ENCODE measurements at regions not wholly inside any gene's neighbourhood (a gene's known extent, or its start where the extent isn't known, plus 50 kb on each side); places are given as distances from the start of the nearest gene placed in this dataset.
"Not testable (repeated sequence)": the region's sequence is repeated elsewhere in the genome, so short reads cannot be mapped to it uniquely, and the experiment has no call there.

DNA sequence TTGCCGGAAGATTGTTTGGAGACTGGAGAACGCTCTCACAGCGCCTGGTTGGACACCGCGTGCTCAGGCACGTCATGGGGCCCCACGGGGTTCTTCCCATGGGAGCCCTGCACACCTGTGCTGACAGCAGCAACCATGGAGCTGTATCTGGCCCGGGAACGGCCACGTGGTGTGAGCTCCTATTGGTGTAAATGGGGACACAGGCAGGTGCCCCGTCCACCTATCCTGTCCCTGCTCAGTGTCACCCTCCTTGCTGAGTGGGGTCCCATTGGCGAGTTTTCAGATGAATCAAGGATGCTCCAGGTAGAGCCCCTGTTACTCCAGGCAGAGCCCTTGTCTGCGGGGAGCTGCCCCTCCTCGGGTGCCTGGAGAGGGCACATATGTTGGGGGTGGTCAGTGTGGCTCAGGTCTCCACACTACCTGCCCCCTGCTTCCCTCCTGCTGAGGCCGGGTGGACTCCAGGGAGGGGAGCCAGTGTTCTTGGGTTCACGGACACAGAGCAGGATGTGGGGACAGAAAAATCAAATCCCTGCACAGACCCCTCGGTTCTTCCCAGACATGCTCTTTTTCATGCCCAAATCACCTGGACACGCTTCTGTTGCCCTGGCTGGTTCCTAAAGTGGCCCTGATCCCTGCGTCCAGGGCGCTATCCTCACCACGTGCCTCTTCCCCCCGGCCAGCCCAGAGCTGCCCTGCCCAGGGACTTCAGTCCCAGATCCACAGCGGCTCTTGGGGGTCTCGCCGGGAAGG is 250.1 kb downstream of the ADGRD1 start:
- DNase-seq (no peak), FAIRE-seq (no peak)
- no peaks in the 10 kb centered on the region for H3K36me3 ChIP-seq (ENCODE audit: control insufficient read depth in 3 of 3, insufficient read depth in 2 of 3, low read depth in 1 of 3, low read length in 3 of 3)
- peaks cover 0 to 6% (median 3%) of the 10 kb centered on the region in 3 donors for H3K27me3 ChIP-seq (ENCODE audit: control insufficient read depth in 3 of 3, insufficient read depth in 3 of 3, low read length in 3 of 3)
- H3K27ac ChIP-seq (ENCODE audit: low read depth in 1 of 3, low read length in 2 of 3) = no peak overlapping the region
- 80 to 87% (median 81%) methylated on average over 25 of the region's 25 CpGs for WGBS, 3 donors
- no peak overlapping the region for H3K4me3 ChIP-seq (ENCODE audit: low read depth in 1 of 3, low read length in 3 of 3)
- H3K4me1 ChIP-seq (ENCODE audit: control insufficient read depth in 3 of 3, insufficient read depth in 2 of 3, low read depth in 1 of 3, low read length in 2 of 3) = no peaks in the 10 kb centered on the region
- no peaks in the 10 kb centered on the region for H3K9me3 ChIP-seq (ENCODE audit: control insufficient read depth in 2 of 2, insufficient read depth in 1 of 2, low read depth in 1 of 2, low read length in 1 of 2)

DNA sequence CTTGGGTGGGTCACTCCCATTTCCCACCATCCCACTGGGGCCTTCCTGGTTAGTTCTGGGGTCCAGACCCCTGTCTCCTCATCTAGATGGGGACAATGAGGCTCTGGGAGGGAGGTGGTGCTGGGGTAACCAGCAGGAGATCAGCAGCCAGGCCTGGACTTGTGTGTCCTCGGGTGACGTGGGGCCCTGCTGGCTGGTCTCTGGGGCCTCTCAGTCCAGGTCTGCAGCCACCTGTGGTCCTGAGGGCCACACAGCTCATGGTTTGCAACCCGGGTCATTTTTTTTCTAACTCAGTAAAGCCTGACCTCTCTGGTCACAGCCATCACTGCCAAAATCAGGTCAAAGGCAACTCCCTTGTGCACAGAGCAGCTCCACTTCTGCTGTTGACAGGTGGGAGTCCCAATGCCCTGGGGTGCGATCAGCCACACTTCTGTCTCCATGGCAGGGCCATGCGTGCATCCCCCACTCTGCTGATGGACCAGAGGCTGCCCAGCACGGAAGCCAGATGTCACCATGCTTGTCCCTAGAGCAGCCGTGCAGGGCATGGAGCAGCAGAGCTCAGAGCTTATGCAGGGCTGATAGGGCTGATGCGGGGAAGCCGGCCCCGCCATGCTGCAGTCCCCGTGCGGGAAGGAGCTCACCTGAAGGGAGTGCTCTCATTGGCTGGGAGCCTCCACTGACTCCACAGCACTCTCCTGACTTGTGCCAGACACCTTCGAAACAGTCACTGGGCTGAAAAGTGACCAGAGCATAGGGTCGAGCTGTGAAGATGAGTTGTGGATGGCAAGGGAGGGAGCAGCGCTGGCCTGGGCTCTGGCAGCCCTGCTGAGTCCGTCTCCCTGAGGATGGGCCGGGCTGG is 250.9 kb downstream of the ADGRD1 start:
- no peaks in the 10 kb centered on the region for H3K4me1 ChIP-seq (ENCODE audit: control insufficient read depth in 3 of 3, insufficient read depth in 2 of 3, low read depth in 1 of 3, low read length in 2 of 3)
- no peaks in the 10 kb centered on the region for H3K36me3 ChIP-seq (ENCODE audit: control insufficient read depth in 3 of 3, insufficient read depth in 2 of 3, low read depth in 1 of 3, low read length in 3 of 3)
- H3K27me3 ChIP-seq (ENCODE audit: control insufficient read depth in 3 of 3, insufficient read depth in 3 of 3, low read length in 3 of 3) = peaks cover 0 to 6% (median 3%) of the 10 kb centered on the region in 3 donors
- no peak overlapping the region for H3K4me3 ChIP-seq (ENCODE audit: low read depth in 1 of 3, low read length in 3 of 3)
- H3K27ac ChIP-seq (ENCODE audit: low read depth in 1 of 3, low read length in 2 of 3) = no peak overlapping the region
- DNase-seq (no peak), FAIRE-seq (no peak)
- no peaks in the 10 kb centered on the region for H3K9me3 ChIP-seq (ENCODE audit: control insufficient read depth in 2 of 2, insufficient read depth in 1 of 2, low read depth in 1 of 2, low read length in 1 of 2)
- WGBS, 3 donors = 66 to 75% (median 70%) methylated on average over 15 to 17 of the region's 17 CpGs

DNA sequence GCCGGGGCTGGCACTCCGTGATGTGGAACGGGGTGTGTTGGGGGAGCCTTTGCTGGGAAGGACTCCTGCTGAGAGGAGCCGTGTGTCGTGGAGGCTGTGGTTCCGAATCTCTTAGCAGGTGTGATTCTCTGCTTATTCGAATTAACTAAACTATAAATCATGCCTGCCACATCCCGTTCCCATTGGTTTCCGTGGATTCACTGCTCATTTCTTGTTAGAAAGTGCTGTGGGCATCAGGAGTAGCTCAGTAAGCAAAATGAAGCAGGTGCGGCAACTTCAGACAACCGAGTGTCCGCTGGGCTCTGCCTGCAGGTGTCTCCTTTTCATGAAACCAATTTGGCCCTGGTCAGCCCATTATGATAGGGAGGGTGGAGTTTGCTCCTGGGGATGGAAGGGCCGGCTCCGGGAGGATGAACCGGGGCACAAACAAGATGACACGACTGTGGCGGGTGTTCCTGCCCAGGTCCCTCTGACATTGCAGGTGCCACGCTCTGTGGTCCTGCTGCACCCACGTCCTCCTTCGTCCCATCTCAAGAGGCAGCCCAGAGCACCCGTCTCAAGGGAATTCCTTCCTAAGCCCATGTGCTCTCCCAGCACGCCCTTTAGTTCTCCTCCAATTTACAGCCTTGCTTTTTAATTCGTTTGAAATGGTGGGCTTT is 251.7 kb downstream of the ADGRD1 start:
- H3K4me1 ChIP-seq (ENCODE audit: control insufficient read depth in 3 of 3, insufficient read depth in 2 of 3, low read depth in 1 of 3, low read length in 2 of 3); DNase-seq; FAIRE-seq; H3K4me3 ChIP-seq (ENCODE audit: low read depth in 1 of 3, low read length in 3 of 3); H3K9me3 ChIP-seq (ENCODE audit: control insufficient read depth in 2 of 2, insufficient read depth in 1 of 2, low read depth in 1 of 2, low read length in 1 of 2); H3K27ac ChIP-seq (ENCODE audit: low read depth in 1 of 3, low read length in 2 of 3); H3K27me3 ChIP-seq (ENCODE audit: control insufficient read depth in 3 of 3, insufficient read depth in 3 of 3, low read length in 3 of 3); H3K36me3 ChIP-seq (ENCODE audit: control insufficient read depth in 3 of 3, insufficient read depth in 2 of 3, low read depth in 1 of 3, low read length in 3 of 3): not testable (repeated sequence)
- 71 to 73% (median 72%) methylated on average over 17 to 23 of the region's 23 CpGs for WGBS, 3 donors

DNA sequence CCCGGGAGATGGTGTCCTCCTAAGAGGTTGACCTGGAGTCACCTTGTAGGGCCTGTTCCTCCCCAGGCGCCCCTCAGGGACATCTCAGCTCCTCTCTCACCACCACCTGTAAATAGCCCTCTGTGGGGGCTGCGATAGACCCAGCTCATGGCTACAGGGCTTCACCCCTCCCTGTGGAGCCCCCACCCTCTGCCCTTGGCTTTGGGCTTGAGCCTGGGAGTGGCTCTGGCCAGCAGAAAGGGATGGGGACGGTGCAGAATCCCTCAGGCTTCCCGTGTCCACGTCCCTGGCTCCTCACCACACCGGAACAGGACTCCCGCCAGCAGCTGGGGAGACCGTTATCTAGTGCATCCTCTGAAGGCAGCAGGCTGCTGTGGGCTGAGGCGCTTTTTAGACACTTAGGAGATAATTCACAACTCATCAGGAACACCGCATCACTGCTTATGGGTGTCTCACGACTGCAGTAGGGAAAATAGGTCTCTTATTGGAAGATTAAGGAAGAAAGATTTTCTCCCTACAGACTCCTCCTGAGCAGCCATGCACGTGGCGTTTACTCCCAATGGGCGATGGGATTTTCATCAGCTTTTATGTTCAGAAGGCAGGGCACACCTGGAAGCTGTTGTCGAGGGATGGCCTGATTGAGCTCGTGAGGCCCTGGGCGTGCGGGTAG is 253.1 kb downstream of the ADGRD1 start:
- WGBS, 3 donors = 81 to 82% (median 82%) methylated on average over 8 to 16 of the region's 19 CpGs
- not testable (repeated sequence) for H3K4me3 ChIP-seq (ENCODE audit: low read depth in 1 of 3, low read length in 3 of 3); H3K27ac ChIP-seq (ENCODE audit: low read depth in 1 of 3, low read length in 2 of 3); H3K27me3 ChIP-seq (ENCODE audit: control insufficient read depth in 3 of 3, insufficient read depth in 3 of 3, low read length in 3 of 3); H3K9me3 ChIP-seq (ENCODE audit: control insufficient read depth in 2 of 2, insufficient read depth in 1 of 2, low read depth in 1 of 2, low read length in 1 of 2); DNase-seq; H3K36me3 ChIP-seq (ENCODE audit: control insufficient read depth in 3 of 3, insufficient read depth in 2 of 3, low read depth in 1 of 3, low read length in 3 of 3); H3K4me1 ChIP-seq (ENCODE audit: control insufficient read depth in 3 of 3, insufficient read depth in 2 of 3, low read depth in 1 of 3, low read length in 2 of 3); FAIRE-seq

DNA sequence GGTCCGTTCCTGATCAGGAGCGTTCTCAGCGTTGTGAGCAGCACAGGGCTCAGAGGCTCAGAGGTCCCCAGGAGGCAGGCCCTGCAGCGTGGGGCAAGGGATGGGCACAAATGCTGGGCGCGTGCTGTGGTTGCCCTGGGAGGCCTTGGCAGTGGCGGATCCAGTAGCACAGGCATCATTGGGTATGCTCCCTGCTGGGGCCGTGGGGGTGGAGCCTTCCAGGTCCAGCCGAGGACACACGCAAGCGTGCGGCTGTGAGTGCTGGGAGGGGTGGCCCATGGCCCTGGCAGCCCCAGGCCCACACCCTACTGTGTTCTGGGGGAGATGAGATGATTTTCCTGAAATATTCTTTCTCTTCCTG is 253.6 kb downstream of the ADGRD1 start:
- 81 to 90% (median 83%) methylated on average over 9 to 12 of the region's 12 CpGs for WGBS, 3 donors
- DNase-seq, FAIRE-seq: not testable (repeated sequence)

DNA sequence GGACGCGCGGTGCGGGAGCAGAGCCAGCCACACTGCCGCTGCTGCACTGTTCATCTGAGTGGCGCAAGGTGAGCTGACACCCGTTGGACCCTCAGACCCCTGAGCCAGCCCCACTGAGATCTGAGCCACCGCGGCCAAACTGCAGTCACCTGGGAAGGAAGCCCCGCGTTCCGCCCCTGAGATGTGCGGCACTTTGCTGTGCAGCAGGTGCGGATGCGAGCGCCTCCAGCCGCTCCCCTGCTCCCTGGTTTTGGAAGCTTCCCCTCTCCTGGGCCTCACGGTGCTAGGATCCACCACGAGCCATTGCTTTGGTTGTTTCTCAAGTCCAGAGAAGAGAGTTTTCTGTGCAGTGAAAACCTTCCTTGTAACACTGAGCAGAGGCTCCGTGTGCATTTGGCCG is 254.1 kb downstream of the ADGRD1 start:
- H3K9me3 ChIP-seq (ENCODE audit: control insufficient read depth in 2 of 2, insufficient read depth in 1 of 2, low read depth in 1 of 2, low read length in 1 of 2); H3K36me3 ChIP-seq (ENCODE audit: control insufficient read depth in 3 of 3, insufficient read depth in 2 of 3, low read depth in 1 of 3, low read length in 3 of 3); H3K27me3 ChIP-seq (ENCODE audit: control insufficient read depth in 3 of 3, insufficient read depth in 3 of 3, low read length in 3 of 3); H3K4me1 ChIP-seq (ENCODE audit: control insufficient read depth in 3 of 3, insufficient read depth in 2 of 3, low read depth in 1 of 3, low read length in 2 of 3); H3K4me3 ChIP-seq (ENCODE audit: low read depth in 1 of 3, low read length in 3 of 3); DNase-seq; FAIRE-seq; H3K27ac ChIP-seq (ENCODE audit: low read depth in 1 of 3, low read length in 2 of 3): not testable (repeated sequence)
- 74 to 79% (median 78%) methylated on average over 10 to 14 of the region's 21 CpGs for whole genome bisulfite sequencing, 3 donors

More for the DNA sequence above, 253.6 kb downstream of the ADGRD1 start:
- H3K27ac ChIP-seq (ENCODE audit: low read depth in 1 of 3, low read length in 2 of 3); H3K36me3 ChIP-seq (ENCODE audit: control insufficient read depth in 3 of 3, insufficient read depth in 2 of 3, low read depth in 1 of 3, low read length in 3 of 3); H3K4me1 ChIP-seq (ENCODE audit: control insufficient read depth in 3 of 3, insufficient read depth in 2 of 3, low read depth in 1 of 3, low read length in 2 of 3); H3K27me3 ChIP-seq (ENCODE audit: control insufficient read depth in 3 of 3, insufficient read depth in 3 of 3, low read length in 3 of 3); H3K4me3 ChIP-seq (ENCODE audit: low read depth in 1 of 3, low read length in 3 of 3); H3K9me3 ChIP-seq (ENCODE audit: control insufficient read depth in 2 of 2, insufficient read depth in 1 of 2, low read depth in 1 of 2, low read length in 1 of 2): not testable (repeated sequence)

GRCh38 chr12:131208425-131208824 is 254.7 kb downstream of the ADGRD1 start:
- Histone ChIP-seq H3K4me1 (ENCODE audit: control insufficient read depth in 3 of 3, insufficient read depth in 2 of 3, low read depth in 1 of 3, low read length in 2 of 3) (no peaks in the 10 kb centered on the region), H3K27ac (ENCODE audit: low read depth in 1 of 3, low read length in 2 of 3) (no peak overlapping the region), H3K4me3 (ENCODE audit: low read depth in 1 of 3, low read length in 3 of 3) (no peak overlapping the region), H3K27me3 (ENCODE audit: control insufficient read depth in 3 of 3, insufficient read depth in 3 of 3, low read length in 3 of 3) (peaks cover 0 to 6% (median 3%) of the 10 kb centered on the region in 3 donors), H3K9me3 (ENCODE audit: control insufficient read depth in 2 of 2, insufficient read depth in 1 of 2, low read depth in 1 of 2, low read length in 1 of 2) (no peaks in the 10 kb centered on the region), H3K36me3 (ENCODE audit: control insufficient read depth in 3 of 3, insufficient read depth in 2 of 3, low read depth in 1 of 3, low read length in 3 of 3) (no peaks in the 10 kb centered on the region)
- DNase-seq = no peak
- WGBS, 3 donors = 60 to 76% (median 67%) methylated on average over 5 of the region's 5 CpGs
- no peak for FAIRE-seq
